B cell (primary cell): ENCODE measurements at regions not wholly inside any gene's neighbourhood (a gene's known extent, or its start where the extent isn't known, plus 50 kb on each side); places are given as distances from the start of the nearest gene placed in this dataset.
A peak's percentile ranks its signal among the peaks of the same experiment; 100 is the strongest.

Experiments used
- ATAC-seq: fragments of 200-7000 bp; cut with Tn5 transposase; one replicate; pipeline ENCODE4 v1.10.0; 2021; ENCODE audit warnings: low read depth, mild to moderate bottlenecking, moderate number of reproducible peaks, moderate library complexity
- CTCF ChIA-PET: fragments of 350-600 bp; sonication (Branson Sonifier 250); formaldehyde crosslinking; loops from one replicate; lab custom pipeline; 2021; ENCODE audit warnings: antibody characterized with exemption, inconsistent platforms; lab: Charles Lee
- POLR2A ChIA-PET: fragments of 350-600 bp; sonication (Branson Sonifier 250); formaldehyde crosslinking; loops from one replicate; lab custom pipeline; 2021; ENCODE audit warnings: antibody characterized with exemption; lab: Charles Lee
- DNase-seq: peaks from one replicate; pipeline ENCODE4 v3.0.0; 2013
- H2AFZ ChIP-seq: 2 replicates; pipeline ENCODE4 v1.6.1; 2012; ENCODE audit warnings: mild to moderate bottlenecking, low read depth, low read length; ENCODE audit not compliant: insufficient read depth, poor library complexity, severe bottlenecking
- H3K27ac ChIP-seq, 2 donors: 1 replicate in 1 of 2; 2 replicates in 1 of 2; pipeline ENCODE4 v1.5.1; 2012 to 2013; ENCODE audit warnings: low read length in 2 of 2, mild to moderate bottlenecking in 2 of 2, moderate library complexity in 1 of 2
- H3K27me3 ChIP-seq, 4 experiments: fragments of 200-600 bp in 1 of 4; sonication (generic) in 1 of 4; replicated peaks in 1 of 4; 1 replicate in 2 of 4; 2 replicates in 2 of 4; pipeline versions ENCODE4 v1.6.1 to v1.7.0; 2013 to 2016; ENCODE audit warnings: low read length in 3 of 4, mild to moderate bottlenecking in 2 of 4, mixed read lengths in 1 of 4, moderate library complexity in 1 of 4; ENCODE audit not compliant: insufficient read depth in 4 of 4, control insufficient read depth in 3 of 4; ENCODE audit errors: control extremely low read depth in 1 of 4
- H3K36me3 ChIP-seq, 2 experiments: replicated peaks in 1 of 2; 1 replicate in 1 of 2; 2 replicates in 1 of 2; pipeline versions ENCODE4 v1.6.1 to v1.7.1; 2013; ENCODE audit warnings: low read length in 1 of 2; ENCODE audit not compliant: insufficient read depth in 2 of 2, control insufficient read depth in 1 of 2; ENCODE audit errors: control extremely low read depth in 1 of 2, extremely low read depth in 1 of 2
- H3K4me1 ChIP-seq, 2 donors: fragments of 200-600 bp in 1 of 2; sonication (generic) in 1 of 2; 1 replicate in 1 of 2; 2 replicates in 1 of 2; pipeline versions ENCODE4 v1.5.1 to v1.6.1; 2013 to 2017; ENCODE audit warnings: low read length in 2 of 2; ENCODE audit not compliant: control insufficient read depth in 2 of 2, insufficient read depth in 2 of 2
- H3K4me2 ChIP-seq: replicated peaks from 2 replicates; pipeline ENCODE3; 2012; ENCODE audit warnings: mild to moderate bottlenecking, low read depth, low read length; ENCODE audit not compliant: poor library complexity, severe bottlenecking
- H3K4me3 ChIP-seq, 5 experiments: fragments of 200-600 bp in 1 of 5; sonication (generic) in 1 of 5; 1 replicate in 3 of 5; 2 replicates in 2 of 5; pipeline versions ENCODE4 v1.5.1 to v1.7.0; 2011 to 2016; ENCODE audit warnings: low read length in 4 of 5, mild to moderate bottlenecking in 4 of 5, low read depth in 2 of 5, control low read depth in 1 of 5, moderate library complexity in 1 of 5; ENCODE audit not compliant: insufficient read depth in 1 of 5; ENCODE audit errors: control extremely low read depth in 1 of 5, extremely low read depth in 1 of 5
- H3K79me2 ChIP-seq: fragments of 200-600 bp; sonication (generic); one replicate; pipeline ENCODE4 v1.6.0; 2016; ENCODE audit warnings: low read length; ENCODE audit not compliant: control insufficient read depth, insufficient read depth
- H3K9ac ChIP-seq: fragments of 200-600 bp; sonication (generic); 2 replicates; pipeline ENCODE4 v1.6.1; 2017; ENCODE audit warnings: mild to moderate bottlenecking, low read length, moderate library complexity
- H3K9me3 ChIP-seq, 3 donors: one replicate each; pipeline versions ENCODE4 v1.6.1 to v1.7.1; 2013; ENCODE audit warnings: low read length in 2 of 3; ENCODE audit not compliant: control insufficient read depth in 2 of 3, insufficient read depth in 1 of 3; ENCODE audit errors: control extremely low read depth in 1 of 3
- H4K20me1 ChIP-seq: 2 replicates; pipeline ENCODE4 v1.6.0; 2012; ENCODE audit warnings: mild to moderate bottlenecking, low read length; ENCODE audit not compliant: insufficient read depth, control insufficient read depth, poor library complexity, severe bottlenecking
- H3K27ac Mint-ChIP-seq: one replicate; pipeline ENCODE4 v1.8.0; 2021; ENCODE audit warnings: mixed read lengths
- H3K27me3 Mint-ChIP-seq: one replicate; pipeline ENCODE4 v1.8.0; 2021; ENCODE audit warnings: mixed read lengths
- H3K4me1 Mint-ChIP-seq: one replicate; pipeline ENCODE4 v1.8.0; 2021; ENCODE audit warnings: mixed read lengths
- H3K4me3 Mint-ChIP-seq: one replicate; pipeline ENCODE4 v1.8.0; 2021; ENCODE audit warnings: mixed read lengths
- H3K9me3 Mint-ChIP-seq: one replicate; pipeline ENCODE4 v1.8.0; 2022; ENCODE audit warnings: mixed read lengths; ENCODE audit not compliant: insufficient read depth
- CTCF ChIP-seq: fragments of 200-600 bp; IDR thresholded peaks from one replicate; pipeline ENCODE4 v1.8.0; 2022; ENCODE audit warnings: antibody characterized with exemption, mild to moderate bottlenecking
- EZH2 ChIP-seq: IDR thresholded peaks from 2 replicates; pipeline ENCODE4 v1.6.1; 2012; ENCODE audit warnings: borderline replicate concordance, low read depth, mild to moderate bottlenecking, moderate library complexity, low read length; ENCODE audit not compliant: insufficient read depth, poor library complexity, severe bottlenecking
- WGBS: methylation state at CpG from one replicate; pipeline ENCODE4 v1.1.5; 2013; ENCODE audit warnings: missing lambda C conversion rate; ENCODE audit not compliant: insufficient coverage; 5-methylcytosine and 5-hydroxymethylcytosine counted together
- intact Hi-C: fragments of 100-400 bp; cut with micrococcal nuclease; formaldehyde crosslinking; loops from one replicate; pipeline ENCODE4 v1.10.0; 2022

- CTCF ChIA-PET, result interaction anchor here (0.7 to 2.1 kb wide), 10 partner anchors 13 to 230 kb away, joined by 3 to 7 read pairs (median 4); no protein-coding TSS in a partner anchor
- no peak overlapping the region for H3K4me3 Mint-ChIP-seq
Observed at GRCh38 chr9:1939466-1939865, 75.7 kb upstream of the SMARCA2 start.

GRCh38 chr9:1939926-1940368, 75.2 kb upstream of the SMARCA2 start:
- H3K27ac ChIP-seq, result no peak overlapping the region
- H4K20me1 ChIP-seq, result no peaks in the 10 kb centered on the region
- H3K27me3 ChIP-seq, result no peaks in the 10 kb centered on the region
- POLR2A ChIA-PET, result no interaction called here
- Mint-ChIP-seq H3K27me3 (peaks cover 7% of the 10 kb centered on the region), H3K4me3 (peak overlapping the region; percentile 7), H3K9me3 (no peaks in the 10 kb centered on the region), H3K27ac (no peak overlapping the region), H3K4me1 (peaks cover 22% of the 10 kb centered on the region)
- CTCF ChIA-PET, result interaction anchor here (0.7 to 2.1 kb wide), 11 partner anchors 13 to 230 kb away, joined by 3 to 7 read pairs (median 4); no protein-coding TSS in a partner anchor
- no peak overlapping the region for H3K4me3 ChIP-seq
- no peaks in the 10 kb centered on the region for H3K79me2 ChIP-seq
- no peak overlapping the region for H2AFZ ChIP-seq
- ATAC-seq (peak; percentile 70), DNase-seq (peak; percentile 61)
- TF ChIP-seq CTCF, result peak; percentile 79
- TF ChIP-seq EZH2, result no peak
- H3K9me3 ChIP-seq, result peaks cover 0 to 3% (median 0%) of the 10 kb centered on the region in 3 donors
- intact Hi-C loops, result loop anchor here (10.0 kb wide), 2 partner anchors 145 to 235 kb away; no protein-coding TSS in a partner anchor
- no peak overlapping the region for H3K4me2 ChIP-seq
- WGBS, result 47% methylated on average over 4 of the region's 7 CpGs
- H3K36me3 ChIP-seq, result no peaks in the 10 kb centered on the region
- no peak overlapping the region for H3K9ac ChIP-seq
- peaks cover 7 to 13% of the 10 kb centered on the region in 2 donors for H3K4me1 ChIP-seq

More at GRCh38 chr9:1939466-1939865, 75.7 kb upstream of the SMARCA2 start:
- no peak overlapping the region for H2AFZ ChIP-seq
- intact Hi-C loops, result no loop called here
- H4K20me1 ChIP-seq, result no peaks in the 10 kb centered on the region
- H3K4me1 Mint-ChIP-seq, result peaks cover 22% of the 10 kb centered on the region
- no peak overlapping the region for H3K27ac Mint-ChIP-seq
- no peaks in the 10 kb centered on the region for H3K36me3 ChIP-seq
- no CpG with 5 or more reads among the region's 1 CpG for WGBS
- peaks cover 7 to 13% of the 10 kb centered on the region in 2 donors for H3K4me1 ChIP-seq
- no peaks in the 10 kb centered on the region for H3K79me2 ChIP-seq
- H3K9me3 Mint-ChIP-seq, result no peaks in the 10 kb centered on the region
- peaks cover 0 to 3% (median 0%) of the 10 kb centered on the region in 3 donors for H3K9me3 ChIP-seq
- no peak overlapping the region for H3K4me3 ChIP-seq
- H3K27me3 ChIP-seq, result no peaks in the 10 kb centered on the region
- no peak overlapping the region for H3K27ac ChIP-seq
- no peak overlapping the region for H3K4me2 ChIP-seq
- TF ChIP-seq CTCF (no peak), EZH2 (no peak)
- H3K27me3 Mint-ChIP-seq, result peaks cover 7% of the 10 kb centered on the region
- H3K9ac ChIP-seq, result no peak overlapping the region
- DNase-seq, result peak; percentile 18
- no peak for ATAC-seq
- POLR2A ChIA-PET, result no interaction called here
